HEK293 (cell line): ENCODE measurements at regions not wholly inside any gene's neighbourhood (a gene's known extent, or its start where the extent isn't known, plus 50 kb on each side); places are given as distances from the start of the nearest gene placed in this dataset.

ENCODE experiments used
- CTCF ChIA-PET: fragments of 350-600 bp; formaldehyde crosslinking; extraction: SDS; loops from one replicate; lab custom pipeline; 2021; ENCODE audit warnings: antibody characterized with exemption; lab: Yijun Ruan, JAX
- POLR2A ChIA-PET: fragments of 300-600 bp; formaldehyde crosslinking; extraction: SDS; loops from one replicate; lab custom pipeline; 2020; ENCODE audit warnings: antibody characterized with exemption, inconsistent platforms; lab: Yijun Ruan, JAX
- H3K27ac ChIP-seq: fragments of 200-500 bp; sonication (Bioruptor generic); 2 replicates; pipeline ENCODE4 v1.5.1; 2014; ENCODE audit warnings: low read depth, low read length, control low read depth, inconsistent platforms; ENCODE audit errors: extremely low read depth
- H3K36me3 ChIP-seq, 2 experiments: fragments of 200-500 bp in 1 of 2; sonication (Bioruptor generic) in 1 of 2; 1 replicate in 1 of 2; 2 replicates in 1 of 2; pipeline ENCODE4 v1.5.1; 2014 to 2017; ENCODE audit warnings: inconsistent platforms in 2 of 2, low read length in 2 of 2; ENCODE audit not compliant: control insufficient read depth in 2 of 2, insufficient read depth in 1 of 2
- H3K4me1 ChIP-seq: fragments of 200-500 bp; sonication (Bioruptor generic); 2 replicates; pipeline ENCODE4 v1.5.1; 2014; ENCODE audit warnings: mild to moderate bottlenecking, low read length, inconsistent platforms; ENCODE audit not compliant: control insufficient read depth, insufficient read depth
- H3K4me3 ChIP-seq: 2 replicates; pipeline ENCODE4 v1.5.1; 2011; ENCODE audit warnings: low read depth, mild to moderate bottlenecking, control low read depth, low read length, moderate library complexity
- H3K9me3 ChIP-seq: fragments of 200-500 bp; sonication (Bioruptor generic); 2 replicates; pipeline ENCODE4 v1.5.1; 2014; ENCODE audit warnings: low read depth, low read length, inconsistent platforms; ENCODE audit not compliant: control insufficient read depth, insufficient read depth
- BCL11A ChIP-seq: fragments of 450-650 bp; formaldehyde crosslinking; IDR thresholded peaks from 2 replicates; pipeline ENCODE4 v1.5.1; 2016; ENCODE audit warnings: low read depth, missing biosample characterization, missing genetic modification characterization
- FEZF1 ChIP-seq: fragments of 450-650 bp; formaldehyde crosslinking; IDR thresholded peaks from 2 replicates; pipeline ENCODE4 v1.5.1; 2016; ENCODE audit warnings: missing biosample characterization, missing genetic modification characterization
- OVOL3 ChIP-seq: fragments of 450-650 bp; formaldehyde crosslinking; IDR thresholded peaks from 2 replicates; pipeline ENCODE4 v1.5.1; 2016; ENCODE audit warnings: missing biosample characterization, missing genetic modification characterization
- SETDB1 ChIP-seq: IDR thresholded peaks from one replicate; pipeline ENCODE4 v1.6.1; 2017; ENCODE audit warnings: mild to moderate bottlenecking, low read length, moderate library complexity, mixed read lengths; ENCODE audit not compliant: insufficient read length
- ZBTB7A ChIP-seq: fragments of 450-650 bp; formaldehyde crosslinking; IDR thresholded peaks from 2 replicates; pipeline ENCODE4 v1.5.1; 2016; ENCODE audit warnings: low read depth, missing biosample characterization, missing genetic modification characterization
- ZFP3 ChIP-seq: fragments of 450-650 bp; formaldehyde crosslinking; IDR thresholded peaks from 2 replicates; pipeline ENCODE4 v1.5.1; 2016; ENCODE audit warnings: low read depth, missing biosample characterization, missing genetic modification characterization
- ZFP41 ChIP-seq: fragments of 450-650 bp; formaldehyde crosslinking; IDR thresholded peaks from 2 replicates; pipeline ENCODE4 v1.5.1; 2016; ENCODE audit warnings: missing biosample characterization, missing genetic modification characterization, borderline replicate concordance
- ZNF140 ChIP-seq: fragments of 450-650 bp; formaldehyde crosslinking; IDR thresholded peaks from 2 replicates; pipeline ENCODE4 v1.5.1; 2016; ENCODE audit warnings: missing biosample characterization, missing genetic modification characterization
- ZNF155 ChIP-seq: fragments of 450-650 bp; formaldehyde crosslinking; IDR thresholded peaks from 2 replicates; pipeline ENCODE4 v1.5.1; 2016; ENCODE audit warnings: missing biosample characterization, missing genetic modification characterization
- ZNF169 ChIP-seq: fragments of 450-650 bp; formaldehyde crosslinking; IDR thresholded peaks from 2 replicates; pipeline ENCODE4 v1.5.1; 2016; ENCODE audit warnings: missing biosample characterization, missing genetic modification characterization
- ZNF202 ChIP-seq: fragments of 450-650 bp; formaldehyde crosslinking; IDR thresholded peaks from 2 replicates; pipeline ENCODE4 v1.5.1; 2016; ENCODE audit warnings: missing biosample characterization, missing genetic modification characterization, borderline replicate concordance
- ZNF211 ChIP-seq: fragments of 450-650 bp; formaldehyde crosslinking; IDR thresholded peaks from 2 replicates; pipeline ENCODE4 v1.5.1; 2016; ENCODE audit warnings: low read depth, missing biosample characterization, missing genetic modification characterization
- ZNF37A ChIP-seq: fragments of 450-650 bp; IDR thresholded peaks from 2 replicates; pipeline ENCODE4 v1.5.1; 2018; ENCODE audit warnings: missing biosample characterization, missing genetic modification characterization
- ZNF426 ChIP-seq: fragments of 450-650 bp; formaldehyde crosslinking; IDR thresholded peaks from 2 replicates; pipeline ENCODE4 v1.5.1; 2017; ENCODE audit warnings: missing biosample characterization, missing genetic modification characterization, mild to moderate bottlenecking, inconsistent platforms, moderate library complexity
- ZNF433 ChIP-seq: fragments of 450-650 bp; formaldehyde crosslinking; IDR thresholded peaks from 2 replicates; pipeline ENCODE4 v1.5.1; 2016; ENCODE audit warnings: missing biosample characterization, missing genetic modification characterization, low read depth
- ZNF548 ChIP-seq: fragments of 450-650 bp; formaldehyde crosslinking; IDR thresholded peaks from 2 replicates; pipeline ENCODE4 v1.5.1; 2016; ENCODE audit warnings: missing biosample characterization, missing genetic modification characterization
- ZNF621 ChIP-seq: fragments of 450-650 bp; formaldehyde crosslinking; IDR thresholded peaks from 2 replicates; pipeline ENCODE4 v1.5.1; 2017; ENCODE audit warnings: missing biosample characterization, missing genetic modification characterization
- ZNF629 ChIP-seq: fragments of 450-650 bp; formaldehyde crosslinking; IDR thresholded peaks from 2 replicates; pipeline ENCODE4 v1.5.1; 2017; ENCODE audit warnings: missing biosample characterization, missing genetic modification characterization
- TF ChIP-seq, protein P1 (sequence below): IDR thresholded peaks from 2 replicates; pipeline ENCODE4 v1.6.1; 2011; ENCODE audit warnings: mild to moderate bottlenecking, low read depth, low read length, borderline replicate concordance
- TF ChIP-seq, protein P2 (sequence below): fragments of 450-650 bp; formaldehyde crosslinking; optimal IDR thresholded peaks from 2 replicates; pipeline ENCODE3; 2016; ENCODE audit warnings: missing biosample characterization, mild to moderate bottlenecking, missing genetic modification characterization
- TF ChIP-seq, protein P3 (sequence below): fragments of 450-650 bp; formaldehyde crosslinking; IDR thresholded peaks from 2 replicates; pipeline ENCODE4 v1.5.1; 2016; ENCODE audit warnings: missing biosample characterization, missing genetic modification characterization

- TF ChIP-seq, protein P1, sequence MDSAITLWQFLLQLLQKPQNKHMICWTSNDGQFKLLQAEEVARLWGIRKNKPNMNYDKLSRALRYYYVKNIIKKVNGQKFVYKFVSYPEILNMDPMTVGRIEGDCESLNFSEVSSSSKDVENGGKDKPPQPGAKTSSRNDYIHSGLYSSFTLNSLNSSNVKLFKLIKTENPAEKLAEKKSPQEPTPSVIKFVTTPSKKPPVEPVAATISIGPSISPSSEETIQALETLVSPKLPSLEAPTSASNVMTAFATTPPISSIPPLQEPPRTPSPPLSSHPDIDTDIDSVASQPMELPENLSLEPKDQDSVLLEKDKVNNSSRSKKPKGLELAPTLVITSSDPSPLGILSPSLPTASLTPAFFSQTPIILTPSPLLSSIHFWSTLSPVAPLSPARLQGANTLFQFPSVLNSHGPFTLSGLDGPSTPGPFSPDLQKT, result no peak
- no peak for TF ChIP-seq ZBTB7A (tag by site-specific recombination)
- no peak for TF ChIP-seq ZNF202 (tag by site-specific recombination)
Measured at GRCh38 chr4:101418466-101418865, 71.1 kb upstream of the PPP3CA start (continued).

- Histone ChIP-seq H3K9me3 (no peaks in the 10 kb centered on the region), H3K4me3 (no peak overlapping the region), H3K36me3 (no peaks in the 10 kb centered on the region), H3K4me1 (no peaks in the 10 kb centered on the region), H3K27ac (no peak overlapping the region)
- ChIA-PET POLR2A (no interaction called here), CTCF (interaction anchor here (0.6 kb wide), 1 partner anchor 59 kb away, joined by 3 read pairs; no protein-coding TSS in a partner anchor)
- TF ChIP-seq ZNF211 (no peak), ZNF169 (tag by site-specific recombination) (no peak), ZNF621 (tag by site-specific recombination) (no peak), ZFP41 (tag by site-specific recombination) (no peak), ZNF155 (no peak), ZNF37A (tag by site-specific recombination) (no peak), ZNF548 (tag by site-specific recombination) (no peak), SETDB1 (no peak), ZNF433 (tag by site-specific recombination) (no peak), ZFP3 (tag by site-specific recombination) (no peak)
Measured at GRCh38 chr4:101418055-101418454, 70.7 kb upstream of the PPP3CA start.

GRCh38 chr4:101417046-101417445 lies 69.7 kb upstream of the PPP3CA start:
- Histone ChIP-seq H3K4me3 (no peak overlapping the region), H3K4me1 (no peaks in the 10 kb centered on the region), H3K27ac (no peak overlapping the region), H3K9me3 (no peaks in the 10 kb centered on the region)
- POLR2A ChIA-PET, result no interaction called here
- TF ChIP-seq ZNF621 (tag by site-specific recombination) (no peak), BCL11A (no peak), ZNF629 (tag by site-specific recombination) (no peak), OVOL3 (tag by site-specific recombination) (no peak), ZNF140 (no peak), FEZF1 (tag by site-specific recombination) (no peak), ZNF426 (tag by site-specific recombination) (no peak)
- TF ChIP-seq, protein P2, sequence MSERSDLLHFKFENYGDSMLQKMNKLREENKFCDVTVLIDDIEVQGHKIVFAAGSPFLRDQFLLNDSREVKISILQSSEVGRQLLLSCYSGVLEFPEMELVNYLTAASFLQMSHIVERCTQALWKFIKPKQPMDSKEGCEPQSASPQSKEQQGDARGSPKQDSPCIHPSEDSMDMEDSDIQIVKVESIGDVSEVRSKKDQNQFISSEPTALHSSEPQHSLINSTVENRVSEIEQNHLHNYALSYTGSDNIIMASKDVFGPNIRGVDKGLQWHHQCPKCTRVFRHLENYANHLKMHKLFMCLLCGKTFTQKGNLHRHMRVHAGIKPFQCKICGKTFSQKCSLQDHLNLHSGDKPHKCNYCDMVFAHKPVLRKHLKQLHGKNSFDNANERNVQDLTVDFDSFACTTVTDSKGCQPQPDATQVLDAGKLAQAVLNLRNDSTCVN (tag by site-specific recombination), result no peak
- TF ChIP-seq, protein P3, sequence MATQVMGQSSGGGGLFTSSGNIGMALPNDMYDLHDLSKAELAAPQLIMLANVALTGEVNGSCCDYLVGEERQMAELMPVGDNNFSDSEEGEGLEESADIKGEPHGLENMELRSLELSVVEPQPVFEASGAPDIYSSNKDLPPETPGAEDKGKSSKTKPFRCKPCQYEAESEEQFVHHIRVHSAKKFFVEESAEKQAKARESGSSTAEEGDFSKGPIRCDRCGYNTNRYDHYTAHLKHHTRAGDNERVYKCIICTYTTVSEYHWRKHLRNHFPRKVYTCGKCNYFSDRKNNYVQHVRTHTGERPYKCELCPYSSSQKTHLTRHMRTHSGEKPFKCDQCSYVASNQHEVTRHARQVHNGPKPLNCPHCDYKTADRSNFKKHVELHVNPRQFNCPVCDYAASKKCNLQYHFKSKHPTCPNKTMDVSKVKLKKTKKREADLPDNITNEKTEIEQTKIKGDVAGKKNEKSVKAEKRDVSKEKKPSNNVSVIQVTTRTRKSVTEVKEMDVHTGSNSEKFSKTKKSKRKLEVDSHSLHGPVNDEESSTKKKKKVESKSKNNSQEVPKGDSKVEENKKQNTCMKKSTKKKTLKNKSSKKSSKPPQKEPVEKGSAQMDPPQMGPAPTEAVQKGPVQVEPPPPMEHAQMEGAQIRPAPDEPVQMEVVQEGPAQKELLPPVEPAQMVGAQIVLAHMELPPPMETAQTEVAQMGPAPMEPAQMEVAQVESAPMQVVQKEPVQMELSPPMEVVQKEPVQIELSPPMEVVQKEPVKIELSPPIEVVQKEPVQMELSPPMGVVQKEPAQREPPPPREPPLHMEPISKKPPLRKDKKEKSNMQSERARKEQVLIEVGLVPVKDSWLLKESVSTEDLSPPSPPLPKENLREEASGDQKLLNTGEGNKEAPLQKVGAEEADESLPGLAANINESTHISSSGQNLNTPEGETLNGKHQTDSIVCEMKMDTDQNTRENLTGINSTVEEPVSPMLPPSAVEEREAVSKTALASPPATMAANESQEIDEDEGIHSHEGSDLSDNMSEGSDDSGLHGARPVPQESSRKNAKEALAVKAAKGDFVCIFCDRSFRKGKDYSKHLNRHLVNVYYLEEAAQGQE (tag by site-specific recombination), result no peak
- TF ChIP-seq, all 188 proteins: peak for 0
- CTCF ChIA-PET, result no interaction called here
- H3K36me3 ChIP-seq, result no peaks in the 10 kb centered on the region
